ENCODE measurements at regions not wholly inside any gene's neighbourhood (a gene's known extent, or its start where the extent isn't known, plus 50 kb on each side); places are given as distances from the start of the nearest gene placed in this dataset.

GRCh38 chr13:22893204-22893603, 287.6 kb upstream of the SGCG start:
- TF ChIP-seq CTCF (conservative IDR thresholded peaks at IDR 0.05 in 1 of 2, IDR thresholded peaks at IDR 0.05 in 1 of 2; ENCODE audit: extremely low read depth in 1 of 2, insufficient read depth in 1 of 2, low read depth in 1 of 2, low read length in 2 of 2) (no peak), EZH2 (IDR thresholded peaks at IDR 0.05; ENCODE audit: borderline replicate concordance, low read length) (no peak)

All from mammary epithelial cell (primary cell).